CD4-positive, alpha-beta T cell (primary cell): ENCODE measurements at regions not wholly inside any gene's neighbourhood (a gene's known extent, or its start where the extent isn't known, plus 50 kb on each side); places are given as distances from the start of the nearest gene placed in this dataset.

Source experiments
- ATAC-seq: fragments of 200-7000 bp; cut with Tn5 transposase; one replicate; pipeline ENCODE4 v1.10.0; 2022; ENCODE audit warnings: mild to moderate bottlenecking; ENCODE audit not compliant: poor library complexity
- CTCF ChIA-PET: fragments of 350-600 bp; sonication (Branson Sonifier 250); formaldehyde crosslinking; loops from one replicate; lab custom pipeline; 2021; ENCODE audit warnings: antibody characterized with exemption, inconsistent platforms; lab: Charles Lee
- POLR2A ChIA-PET: fragments of 350-600 bp; sonication (Branson Sonifier 250); formaldehyde crosslinking; loops from one replicate; lab custom pipeline; 2021; ENCODE audit warnings: antibody characterized with exemption, inconsistent platforms; lab: Charles Lee
- DNase-seq, 14 experiments: peaks; one replicate each; pipeline ENCODE4 v3.0.0-alpha.2; 2013 to 2020; ENCODE audit warnings: mixed read lengths in 2 of 14
- H3K27ac ChIP-seq, 2 donors: one replicate each; pipeline versions ENCODE4 v1.5.1 to v1.7.0; 2013; ENCODE audit warnings: low read length in 2 of 2, low read depth in 1 of 2, mild to moderate bottlenecking in 1 of 2
- H3K27me3 ChIP-seq, 2 experiments: 1 replicate in 1 of 2; 2 replicates in 1 of 2; pipeline versions ENCODE4 v1.6.1 to v1.7.0; 2013; ENCODE audit warnings: low read length in 2 of 2, control low read depth in 1 of 2, mild to moderate bottlenecking in 1 of 2, moderate library complexity in 1 of 2; ENCODE audit not compliant: insufficient read depth in 2 of 2, control insufficient read depth in 1 of 2
- H3K36me3 ChIP-seq: one replicate; pipeline ENCODE4 v1.6.1; 2013; ENCODE audit warnings: low read length, control low read depth; ENCODE audit not compliant: insufficient read depth
- H3K4me1 ChIP-seq: one replicate; pipeline ENCODE4 v1.6.1; 2013; ENCODE audit warnings: low read length, control low read depth; ENCODE audit not compliant: insufficient read depth
- H3K4me3 ChIP-seq: one replicate; pipeline ENCODE4 v1.5.1; 2013; ENCODE audit warnings: mild to moderate bottlenecking, low read length, moderate library complexity
- H3K9me3 ChIP-seq, 2 experiments: 1 replicate in 1 of 2; 2 replicates in 1 of 2; pipeline versions ENCODE4 v1.6.1 to v1.7.0; 2013; ENCODE audit warnings: low read length in 2 of 2, mild to moderate bottlenecking in 2 of 2, control low read depth in 1 of 2, moderate library complexity in 1 of 2; ENCODE audit not compliant: control insufficient read depth in 1 of 2, insufficient read depth in 1 of 2
- H3K27ac Mint-ChIP-seq: one replicate; pipeline ENCODE4 v1.8.0; 2020; ENCODE audit warnings: mixed read lengths
- H3K27me3 Mint-ChIP-seq: one replicate; pipeline ENCODE4 v1.8.0; 2021; ENCODE audit warnings: mixed read lengths
- H3K36me3 Mint-ChIP-seq: one replicate; pipeline ENCODE4 v1.8.0; 2021; ENCODE audit warnings: low read depth, mixed read lengths
- H3K4me1 Mint-ChIP-seq: one replicate; pipeline ENCODE4 v1.8.0; 2021; ENCODE audit warnings: low read depth, mixed read lengths
- H3K4me3 Mint-ChIP-seq: one replicate; pipeline ENCODE4 v1.8.0; 2020; ENCODE audit warnings: mild to moderate bottlenecking, mixed read lengths
- H3K9me3 Mint-ChIP-seq: one replicate; pipeline ENCODE4 v1.8.0; 2020; ENCODE audit warnings: mixed read lengths
- CTCF ChIP-seq: fragments of 200-600 bp; IDR thresholded peaks from one replicate; pipeline ENCODE4 v1.8.0; 2022; ENCODE audit warnings: antibody characterized with exemption, mild to moderate bottlenecking
- intact Hi-C, 2 experiments: fragments of 100-400 bp; cut with DNase I in 1 of 2; cut with micrococcal nuclease in 1 of 2; formaldehyde crosslinking; loops; one replicate each; pipeline versions ENCODE4 v1.15.1 to v1.9.0; 2023 to 2025; cut with DNase I, micrococcal nuclease

GRCh38 chr9:7241694-7242093 lies 483.9 kb downstream of the KDM4C start:
- H3K27ac ChIP-seq, result no peak overlapping the region
- no peak for ATAC-seq
- POLR2A ChIA-PET, result no interaction called here

GRCh38 chr9:7240569-7241311 lies 483.0 kb downstream of the KDM4C start:
- CTCF ChIA-PET, result no interaction called here
- no peak for TF ChIP-seq CTCF
- POLR2A ChIA-PET, result interaction anchor here (0.7 kb wide), 1 partner anchor 105 kb away, joined by 3 read pairs; no protein-coding TSS in a partner anchor
- peaks cover 2% of the 10 kb centered on the region for H3K9me3 Mint-ChIP-seq
- H3K4me3 Mint-ChIP-seq, result no peak overlapping the region
- no peaks in the 10 kb centered on the region for H3K36me3 Mint-ChIP-seq
- Histone ChIP-seq H3K27ac (no peak overlapping the region), H3K4me3 (no peak overlapping the region), H3K4me1 (no peaks in the 10 kb centered on the region), H3K27me3 (no peaks in the 10 kb centered on the region), H3K36me3 (no peaks in the 10 kb centered on the region), H3K9me3 (no peaks in the 10 kb centered on the region)
- intact Hi-C loops, result no loop called here
- ATAC-seq (no peak), DNase-seq (no peak)
- no peaks in the 10 kb centered on the region for H3K4me1 Mint-ChIP-seq
- no peak overlapping the region for H3K27ac Mint-ChIP-seq
- H3K27me3 Mint-ChIP-seq, result no peaks in the 10 kb centered on the region

More at GRCh38 chr9:7241694-7242093, 483.9 kb downstream of the KDM4C start:
- Histone ChIP-seq H3K27me3 (no peaks in the 10 kb centered on the region), H3K36me3 (no peaks in the 10 kb centered on the region), H3K4me3 (no peak overlapping the region), H3K4me1 (no peaks in the 10 kb centered on the region), H3K9me3 (no peaks in the 10 kb centered on the region)
- no peak for DNase-seq
- no peaks in the 10 kb centered on the region for H3K4me1 Mint-ChIP-seq
- no peak overlapping the region for H3K27ac Mint-ChIP-seq
- H3K36me3 Mint-ChIP-seq, result no peaks in the 10 kb centered on the region
- H3K9me3 Mint-ChIP-seq, result peaks cover 2% of the 10 kb centered on the region
- CTCF ChIA-PET, result no interaction called here
- TF ChIP-seq CTCF, result no peak
- H3K4me3 Mint-ChIP-seq, result no peak overlapping the region
- no peaks in the 10 kb centered on the region for H3K27me3 Mint-ChIP-seq
- intact Hi-C loops, result no loop called here

GRCh38 chr9:7239708-7240107 lies 481.9 kb downstream of the KDM4C start:
- H3K27ac ChIP-seq, result no peak overlapping the region
- DNase-seq, result no peak
- CTCF ChIA-PET, result interaction anchor here (1.1 kb wide), 1 partner anchor 10 kb away, joined by 4 read pairs; no protein-coding TSS in a partner anchor
- Mint-ChIP-seq H3K9me3 (peaks cover 2% of the 10 kb centered on the region), H3K36me3 (no peaks in the 10 kb centered on the region), H3K4me1 (no peaks in the 10 kb centered on the region), H3K27me3 (no peaks in the 10 kb centered on the region), H3K27ac (no peak overlapping the region), H3K4me3 (no peak overlapping the region)
- no peak for TF ChIP-seq CTCF
- H3K4me1 ChIP-seq, result no peaks in the 10 kb centered on the region
- no peak for ATAC-seq
- POLR2A ChIA-PET, result interaction anchor here (0.6 kb wide), 1 partner anchor 9 kb away, joined by 5 read pairs; no protein-coding TSS in a partner anchor
- H3K27me3 ChIP-seq, result no peaks in the 10 kb centered on the region
- H3K4me3 ChIP-seq, result no peak overlapping the region
- intact Hi-C loops, result no loop called here
- no peaks in the 10 kb centered on the region for H3K36me3 ChIP-seq
- H3K9me3 ChIP-seq, result no peaks in the 10 kb centered on the region
